HG03520 (cell line): ENCODE measurements at regions not wholly inside any gene's neighbourhood (a gene's known extent, or its start where the extent isn't known, plus 50 kb on each side); places are given as distances from the start of the nearest gene placed in this dataset.

Experiments used
- ATAC-seq: cut with Tn5 transposase; IDR thresholded peaks from one replicate; pipeline ENCODE4 v1.9.1; 2021; ENCODE audit warnings: mild to moderate bottlenecking, moderate library complexity; ENCODE audit not compliant: unreplicated experiment

DNA sequence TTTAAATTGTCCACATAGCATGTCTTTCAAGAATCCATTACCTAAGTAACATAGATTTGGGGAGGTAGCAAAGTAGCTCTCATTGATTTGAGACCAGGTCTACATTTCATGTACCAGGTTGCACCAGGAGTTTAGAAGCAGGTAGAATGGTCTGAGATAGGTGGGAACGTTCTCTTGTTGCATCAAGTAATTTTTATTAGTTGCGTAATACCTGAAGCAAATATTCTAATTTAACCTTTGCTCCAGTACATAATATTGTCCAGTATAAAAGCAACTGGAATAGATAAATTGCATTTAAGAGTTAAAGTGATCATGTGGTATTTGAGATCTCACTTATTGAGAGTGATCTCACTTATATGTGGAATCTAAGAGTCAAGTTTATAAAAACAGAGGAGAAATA lies 597.1 kb upstream of the PRMT6 start:
- ATAC-seq: no peak

- no peak for ATAC-seq
Observed at GRCh38 chr1:106465666-106466065, 590.8 kb upstream of the PRMT6 start.

GRCh38 chr1:106480629-106481028 lies 575.8 kb upstream of the PRMT6 start:
- no peak for ATAC-seq

DNA sequence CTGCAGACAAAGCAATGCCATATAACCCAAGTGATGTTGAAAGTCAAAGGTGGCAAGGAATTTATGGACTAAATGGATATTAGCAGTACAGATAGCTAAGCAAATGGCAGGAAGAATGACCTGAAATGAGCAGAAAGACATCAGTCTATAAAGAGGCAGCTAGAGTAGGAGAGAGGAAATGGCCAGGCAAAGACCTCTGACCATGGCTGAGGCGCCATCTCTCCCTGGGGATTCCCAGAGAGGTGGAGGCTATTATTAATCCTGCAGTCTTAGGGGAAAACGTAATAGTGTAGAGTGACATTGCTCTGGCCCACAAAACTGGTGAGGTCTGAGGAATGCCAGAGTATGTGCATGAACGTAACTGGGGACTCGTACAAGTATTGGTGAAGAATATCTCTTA lies 563.6 kb upstream of the PRMT6 start:
- no peak for ATAC-seq

DNA sequence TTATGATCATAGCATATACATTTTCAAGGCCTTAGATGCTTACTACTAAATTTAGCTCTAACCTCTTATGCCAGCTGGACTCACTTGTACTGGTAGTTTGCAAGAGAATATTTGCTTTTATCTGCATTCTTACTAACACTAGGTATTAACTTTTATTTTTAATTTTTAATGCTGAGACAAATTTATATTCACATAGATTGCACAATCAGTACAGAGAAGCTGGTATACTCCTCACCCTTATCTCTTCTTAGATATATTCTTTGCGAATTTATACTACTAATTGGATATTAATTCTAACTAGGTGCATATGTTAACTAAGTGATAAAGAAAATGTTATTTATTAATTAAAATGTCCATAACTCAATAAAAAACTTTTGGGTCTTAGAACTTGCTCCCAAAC lies 561.8 kb upstream of the PRMT6 start:
- no peak for ATAC-seq

- ATAC-seq: no peak
Observed at GRCh38 chr1:106498238-106498637, 558.2 kb upstream of the PRMT6 start.

DNA sequence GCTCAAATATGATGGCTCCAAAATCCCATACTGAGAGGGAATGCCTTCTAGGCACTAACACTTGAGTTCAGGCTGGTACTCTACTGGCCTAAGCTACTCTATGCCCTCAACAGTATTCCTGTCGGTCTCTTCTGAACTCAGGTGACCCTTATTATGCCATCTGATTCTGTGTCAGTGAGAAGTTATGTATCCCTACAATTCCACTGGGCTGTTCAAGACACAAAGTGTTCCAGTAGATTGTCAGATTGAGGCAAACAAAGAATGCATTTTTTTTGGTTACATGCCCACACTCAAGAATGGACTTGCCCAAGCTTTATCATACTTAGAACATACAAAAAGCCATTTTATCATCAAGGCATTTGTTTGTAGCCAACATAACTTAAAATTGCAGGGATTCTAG lies 553.8 kb upstream of the PRMT6 start:
- no peak for ATAC-seq

DNA sequence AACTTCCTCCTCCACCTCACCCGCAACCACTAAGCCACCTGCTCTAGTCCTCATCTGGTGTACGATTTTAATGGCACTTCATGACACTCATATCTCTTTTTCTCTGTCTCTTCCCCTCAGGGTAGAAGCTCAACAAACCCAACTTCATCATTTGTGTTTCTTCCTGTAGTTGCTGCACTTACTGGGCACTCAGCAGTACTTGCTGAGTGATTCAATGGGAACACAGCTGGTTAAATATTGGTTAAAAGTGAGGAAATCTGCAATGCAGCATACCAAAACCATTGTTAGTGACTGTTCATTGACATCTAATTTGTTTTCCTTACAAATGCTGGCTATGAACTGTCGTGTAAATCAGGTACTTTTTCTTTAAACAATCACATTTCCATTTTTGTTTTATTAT lies 541.1 kb upstream of the PRMT6 start:
- ATAC-seq: no peak

DNA sequence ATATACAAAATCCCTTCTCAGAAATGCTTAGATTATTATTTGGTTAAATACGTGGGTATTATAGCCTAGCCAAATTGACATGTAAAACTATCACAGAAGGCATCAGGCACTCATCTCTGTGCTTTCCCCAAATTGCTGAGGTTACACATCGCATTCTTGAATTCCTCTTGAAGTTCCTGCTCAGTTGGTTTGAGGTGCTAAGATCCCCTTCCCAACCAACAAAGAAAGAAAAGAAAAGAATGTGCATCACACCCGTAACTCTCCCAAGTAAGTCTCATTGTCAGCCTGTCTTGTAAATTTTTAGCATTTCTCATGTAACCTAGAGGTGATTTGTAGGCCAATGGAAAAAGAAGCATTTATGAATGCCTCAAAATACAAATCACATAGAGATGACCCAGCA lies 539.2 kb upstream of the PRMT6 start:
- no peak for ATAC-seq

- no peak for ATAC-seq
Observed at GRCh38 chr1:106523497-106523896, 533.0 kb upstream of the PRMT6 start.

DNA sequence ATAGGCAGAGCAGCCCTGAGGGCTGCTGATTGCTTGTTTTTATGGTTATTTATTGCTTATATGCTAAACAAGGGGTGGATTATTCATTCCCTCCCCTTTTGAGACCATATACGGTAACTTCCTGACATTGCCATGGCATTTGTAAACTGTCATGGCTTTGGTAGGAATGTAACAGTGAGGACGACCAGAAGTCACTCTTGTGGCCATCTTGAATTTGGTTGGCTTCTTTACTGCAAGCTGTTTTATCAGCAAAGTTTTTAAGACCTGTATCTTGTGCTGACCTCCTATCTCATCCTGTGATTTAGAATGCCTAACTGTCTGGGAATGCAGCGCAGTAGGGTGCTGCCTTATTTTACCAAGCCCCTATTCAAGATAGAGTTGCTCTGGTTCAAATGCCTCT lies 531.8 kb upstream of the PRMT6 start:
- no peak for ATAC-seq

DNA sequence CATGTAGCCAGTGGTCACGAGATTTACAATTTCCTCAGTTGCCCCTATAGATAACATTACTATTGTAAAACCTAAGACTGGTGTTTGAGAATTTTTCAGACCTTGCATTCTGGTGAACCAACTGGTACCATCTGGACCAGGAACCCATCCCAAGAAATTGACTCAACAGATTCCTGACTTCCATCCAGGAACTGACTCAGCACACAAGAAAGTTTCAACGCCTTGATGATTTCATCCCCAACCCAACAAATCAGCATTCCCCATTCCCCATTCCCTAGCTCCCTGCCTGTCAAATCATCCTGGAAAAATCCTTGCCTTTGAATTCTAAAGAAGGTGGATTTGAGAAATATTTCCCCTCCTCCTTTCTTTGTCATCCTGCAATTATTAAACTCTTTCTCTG lies 529.8 kb upstream of the PRMT6 start:
- ATAC-seq: no peak

GRCh38 chr1:106534612-106535011 lies 521.9 kb upstream of the PRMT6 start:
- no peak for ATAC-seq

DNA sequence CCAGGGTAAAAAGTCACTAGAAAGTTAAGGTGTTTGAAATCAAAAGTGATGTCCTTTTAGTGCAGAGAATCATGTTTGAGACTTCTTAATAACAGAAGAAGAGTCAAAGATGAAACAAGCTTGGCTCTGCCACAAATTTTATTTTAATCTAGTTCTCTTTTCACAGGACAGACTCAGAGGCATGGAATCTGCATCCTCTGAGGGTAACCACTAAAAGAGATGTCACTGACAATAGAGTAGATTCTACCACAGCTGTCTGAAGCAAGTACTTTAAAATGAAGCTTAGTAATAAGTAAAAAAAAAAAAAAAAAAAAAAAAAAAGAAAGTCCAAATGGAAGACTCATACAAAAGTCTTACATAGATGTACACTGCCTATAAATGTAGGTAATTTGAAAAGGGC lies 519.7 kb upstream of the PRMT6 start:
- no peak for ATAC-seq

- no peak for ATAC-seq
Observed at GRCh38 chr1:106548726-106549125, 507.7 kb upstream of the PRMT6 start.

GRCh38 chr1:106554294-106554693 lies 502.2 kb upstream of the PRMT6 start:
- no peak for ATAC-seq

- ATAC-seq: no peak
Observed at GRCh38 chr1:106555571-106555970, 500.9 kb upstream of the PRMT6 start.

- no peak for ATAC-seq
Observed at GRCh38 chr1:106564192-106564591, 492.3 kb upstream of the PRMT6 start.

- no peak for ATAC-seq
Observed at GRCh38 chr1:106568201-106568974, 488.1 kb upstream of the PRMT6 start.

DNA sequence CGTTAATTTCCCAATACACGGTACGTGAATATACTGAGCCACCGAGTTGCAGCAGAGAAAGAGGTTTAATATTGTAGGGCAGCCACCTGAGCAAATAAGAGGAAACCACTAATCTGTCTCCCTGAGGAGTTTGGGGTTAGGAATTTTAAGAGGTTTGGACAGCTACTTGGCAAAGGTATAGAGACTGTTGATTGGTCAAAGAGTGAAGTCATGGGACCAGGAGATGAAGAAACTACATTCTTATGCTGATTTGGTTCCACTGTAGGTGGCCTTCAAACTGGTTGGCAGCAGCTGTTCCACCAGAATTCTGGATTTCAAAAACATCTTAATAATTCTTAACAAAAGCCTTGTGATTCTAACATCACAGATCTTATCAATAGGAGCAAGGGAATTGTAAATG lies 485.4 kb upstream of the PRMT6 start:
- ATAC-seq: no peak

DNA sequence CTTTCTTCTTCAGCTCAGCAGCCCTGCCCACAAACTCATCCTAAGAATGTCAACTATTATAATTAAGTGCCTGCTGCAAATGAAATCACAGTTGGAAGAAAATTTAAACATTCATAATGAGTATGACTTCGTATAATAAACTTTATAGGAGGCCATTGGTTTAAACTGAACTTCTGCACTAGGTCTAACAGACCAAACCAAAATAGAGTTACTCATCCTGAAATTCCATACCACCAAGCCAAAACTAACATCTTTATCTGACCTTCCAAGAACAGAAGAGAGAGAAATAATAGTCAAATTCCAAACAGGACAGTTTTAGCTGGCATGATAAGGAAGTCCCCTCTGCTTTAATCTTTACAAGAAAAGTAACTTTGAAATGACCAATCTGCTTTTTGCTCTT lies 472.4 kb upstream of the PRMT6 start:
- no peak for ATAC-seq

GRCh38 chr1:106584676-106585075 lies 471.8 kb upstream of the PRMT6 start:
- no peak for ATAC-seq

DNA sequence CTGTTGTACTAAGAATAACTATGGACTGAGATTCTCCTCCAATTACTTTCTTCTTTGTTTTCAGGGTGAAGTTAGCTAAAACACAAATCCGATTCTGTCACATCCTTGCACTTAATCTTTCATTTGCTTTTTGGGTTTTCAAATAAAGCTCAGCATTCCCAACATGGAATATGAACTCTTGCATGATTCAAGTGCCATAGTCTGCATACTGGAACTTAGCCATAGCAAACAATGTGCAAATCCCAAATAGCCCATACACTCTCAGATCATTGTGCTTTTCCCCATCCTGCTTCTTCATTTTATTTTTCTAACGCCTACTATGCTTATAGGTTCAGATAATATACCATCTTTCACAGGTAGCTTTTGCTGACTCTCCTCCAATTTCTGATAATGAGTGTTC lies 455.8 kb upstream of the PRMT6 start:
- ATAC-seq: no peak
